ENCODE measurements at regions not wholly inside any gene's neighbourhood (a gene's known extent, or its start where the extent isn't known, plus 50 kb on each side); places are given as distances from the start of the nearest gene placed in this dataset.

GRCh38 chr4:115852767-115853091 lies 739.3 kb upstream of the NDST4 start:
- WGBS (ENCODE audit: low lambda C conversion rate), result 19% methylated on average over 1 of the region's 1 CpG
- no peaks in the 10 kb centered on the region for H3K9me2 ChIP-seq
- POLR2A ChIA-PET, result no interaction called here
- no peak overlapping the region for H3K27ac ChIP-seq (ENCODE audit: low read depth in 2 of 2, low read length in 1 of 2)
- no peak overlapping the region for H3K4me2 ChIP-seq
- no peaks in the 10 kb centered on the region for H4K20me1 ChIP-seq (ENCODE audit: insufficient read depth)
- H3K27me3 ChIP-seq (ENCODE audit: insufficient read depth), result no peaks in the 10 kb centered on the region
- no peak for TF ChIP-seq RAD21 (IDR thresholded peaks at IDR 0.05; ENCODE audit: low read length)
- TF ChIP-seq ZBTB33 (IDR thresholded peaks at IDR 0.05; ENCODE audit: borderline replicate concordance, low read depth), result no peak
- no peak for TF ChIP-seq NFIC (IDR thresholded peaks at IDR 0.05; ENCODE audit: borderline replicate concordance)
- no peak for TF ChIP-seq MAX (IDR thresholded peaks at IDR 0.05; ENCODE audit: low read depth)
- no peak overlapping the region for H3K9ac ChIP-seq
- no peak for DNase-seq
- H2AFZ ChIP-seq (ENCODE audit: low read depth), result no peak overlapping the region
- CTCF ChIA-PET, result interaction anchor here (0.6 to 2.9 kb wide), 21 partner anchors 11 to 1072 kb away, joined by 3 to 16 read pairs (median 4); partner anchors contain the start of gene NDST4
- no peaks in the 10 kb centered on the region for H3F3A ChIP-seq (replicated peaks; ENCODE audit: insufficient read depth)
- H3K36me3 ChIP-seq (replicated peaks in 1 of 2; ENCODE audit: control insufficient read depth in 1 of 2, insufficient read depth in 2 of 2, low read length in 1 of 2), result no peaks in the 10 kb centered on the region
- H3K4me1 ChIP-seq (ENCODE audit: control insufficient read depth in 1 of 2, insufficient read depth in 2 of 2, low read depth in 1 of 2, low read length in 1 of 2), result no peaks in the 10 kb centered on the region
- no peak overlapping the region for H3K4me3 ChIP-seq (ENCODE audit: low read depth in 2 of 2, low read length in 1 of 2)
- H3K9me3 ChIP-seq, result no peaks in the 10 kb centered on the region
- no peaks in the 10 kb centered on the region for H3K79me2 ChIP-seq (ENCODE audit: insufficient read depth)

GRCh38 chr4:115851918-115852766 lies 738.7 kb upstream of the NDST4 start:
- ChIA-PET CTCF (interaction anchor here (0.6 to 2.9 kb wide), 25 partner anchors 12 to 1085 kb away, joined by 3 to 16 read pairs (median 3); partner anchors contain the start of gene NDST4), POLR2A (no interaction called here)
- no peaks in the 10 kb centered on the region for H3K79me2 ChIP-seq (ENCODE audit: insufficient read depth)
- no peaks in the 10 kb centered on the region for H4K20me1 ChIP-seq (ENCODE audit: insufficient read depth)
- no peak overlapping the region for H3K4me2 ChIP-seq
- no peaks in the 10 kb centered on the region for H3K9me3 ChIP-seq
- H3K27me3 ChIP-seq (ENCODE audit: insufficient read depth), result no peaks in the 10 kb centered on the region
- H2AFZ ChIP-seq (ENCODE audit: low read depth), result no peak overlapping the region
- no peak overlapping the region for H3K4me3 ChIP-seq (ENCODE audit: low read depth in 2 of 2, low read length in 1 of 2)
- no peaks in the 10 kb centered on the region for H3K36me3 ChIP-seq (replicated peaks in 1 of 2; ENCODE audit: control insufficient read depth in 1 of 2, insufficient read depth in 2 of 2, low read length in 1 of 2)
- H3F3A ChIP-seq (replicated peaks; ENCODE audit: insufficient read depth), result no peaks in the 10 kb centered on the region
- 33% methylated on average over 5 of the region's 6 CpGs for WGBS (ENCODE audit: low lambda C conversion rate)
- H3K4me1 ChIP-seq (ENCODE audit: control insufficient read depth in 1 of 2, insufficient read depth in 2 of 2, low read depth in 1 of 2, low read length in 1 of 2), result no peaks in the 10 kb centered on the region
- H3K9ac ChIP-seq, result no peak overlapping the region
- peak; percentile 14 for DNase-seq
- no peaks in the 10 kb centered on the region for H3K9me2 ChIP-seq
- H3K27ac ChIP-seq (ENCODE audit: low read depth in 2 of 2, low read length in 1 of 2), result no peak overlapping the region
- TF ChIP-seq CHD2 (IDR thresholded peaks at IDR 0.05; ENCODE audit: low read length, partially characterized antibody) (no peak), REST (IDR thresholded peaks at IDR 0.05; ENCODE audit: low read depth, low read length) (no peak), FOXM1 (IDR thresholded peaks at IDR 0.05; ENCODE audit: low read depth) (no peak), CTCF (IDR thresholded peaks at IDR 0.05) (peak; percentile 69), FOSL2 (IDR thresholded peaks at IDR 0.05; ENCODE audit: borderline replicate concordance, low read depth) (no peak), GATA2 (CRISPR knock-in tag; IDR thresholded peaks at IDR 0.05) (no peak), GABPA (IDR thresholded peaks at IDR 0.05; ENCODE audit: low read depth) (no peak), SMC3 (IDR thresholded peaks at IDR 0.05; ENCODE audit: low read depth, low read length) (peak; percentile 55; the same call in 1 of the 2 replicates), NFIC (IDR thresholded peaks at IDR 0.05; ENCODE audit: borderline replicate concordance) (no peak), RCOR1 (IDR thresholded peaks at IDR 0.05; ENCODE audit: low read length) (no peak), POLR2AphosphoS5 (IDR thresholded peaks at IDR 0.05; ENCODE audit: low read depth, low read length) (no peak), USF2 (IDR thresholded peaks at IDR 0.05; ENCODE audit: borderline replicate concordance, low read depth, low read length) (no peak), SIN3A (IDR thresholded peaks at IDR 0.05; ENCODE audit: borderline replicate concordance, low read depth, low read length) (no peak), RXRA (IDR thresholded peaks at IDR 0.05; ENCODE audit: borderline replicate concordance, low read depth) (no peak), RAD21 (IDR thresholded peaks at IDR 0.05; ENCODE audit: low read length) (peak; percentile 64), NRF1 (IDR thresholded peaks at IDR 0.05; ENCODE audit: low read depth, low read length) (no peak), TCF12 (IDR thresholded peaks at IDR 0.05) (no peak)
